OCI-LY7 (cell line): ENCODE measurements at regions not wholly inside any gene's neighbourhood (a gene's known extent, or its start where the extent isn't known, plus 50 kb on each side); places are given as distances from the start of the nearest gene placed in this dataset.

Experiments
- EZH2phosphoT487 ChIP-seq: fragments of 200-600 bp; sonication (generic); IDR thresholded peaks from 2 replicates; pipeline ENCODE4 v1.6.1; 2018; ENCODE audit warnings: low read depth, borderline replicate concordance, mild to moderate bottlenecking, mixed run types, antibody characterized with exemption, low read length, moderate library complexity, mixed read lengths
- TF ChIP-seq, protein P1 (sequence below): fragments of 200-600 bp; sonication (generic); conservative IDR thresholded peaks from 2 replicates; pipeline ENCODE4 v1.5.1; 2014; ENCODE audit warnings: mild to moderate bottlenecking, antibody characterized with exemption, low read length, moderate library complexity, mixed read lengths

- TF ChIP-seq, protein P1, sequence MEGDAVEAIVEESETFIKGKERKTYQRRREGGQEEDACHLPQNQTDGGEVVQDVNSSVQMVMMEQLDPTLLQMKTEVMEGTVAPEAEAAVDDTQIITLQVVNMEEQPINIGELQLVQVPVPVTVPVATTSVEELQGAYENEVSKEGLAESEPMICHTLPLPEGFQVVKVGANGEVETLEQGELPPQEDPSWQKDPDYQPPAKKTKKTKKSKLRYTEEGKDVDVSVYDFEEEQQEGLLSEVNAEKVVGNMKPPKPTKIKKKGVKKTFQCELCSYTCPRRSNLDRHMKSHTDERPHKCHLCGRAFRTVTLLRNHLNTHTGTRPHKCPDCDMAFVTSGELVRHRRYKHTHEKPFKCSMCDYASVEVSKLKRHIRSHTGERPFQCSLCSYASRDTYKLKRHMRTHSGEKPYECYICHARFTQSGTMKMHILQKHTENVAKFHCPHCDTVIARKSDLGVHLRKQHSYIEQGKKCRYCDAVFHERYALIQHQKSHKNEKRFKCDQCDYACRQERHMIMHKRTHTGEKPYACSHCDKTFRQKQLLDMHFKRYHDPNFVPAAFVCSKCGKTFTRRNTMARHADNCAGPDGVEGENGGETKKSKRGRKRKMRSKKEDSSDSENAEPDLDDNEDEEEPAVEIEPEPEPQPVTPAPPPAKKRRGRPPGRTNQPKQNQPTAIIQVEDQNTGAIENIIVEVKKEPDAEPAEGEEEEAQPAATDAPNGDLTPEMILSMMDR, result no peak
- no peak for TF ChIP-seq EZH2phosphoT487
Measured at GRCh38 chr13:62113179-62113578, 697.5 kb upstream of the PCDH20 start.
